Transverse colon (tissue), 4 donors: ENCODE measurements at regions not wholly inside any gene's neighbourhood (a gene's known extent, or its start where the extent isn't known, plus 50 kb on each side); places are given as distances from the start of the nearest gene placed in this dataset.

Experiments used
- DNase-seq: peaks from one replicate; pipeline ENCODE4 v3.0.0-alpha.2; 2019
- H3K27ac ChIP-seq, 4 donors: fragments of 200-600 bp; sonication (generic); 2 replicates each; pipeline ENCODE4 v1.5.1; 2016 to 2018; ENCODE audit warnings: inconsistent platforms in 4 of 4
- H3K27me3 ChIP-seq: fragments of 200-600 bp; sonication (generic); 2 replicates; pipeline ENCODE4 v1.5.1; 2017; ENCODE audit warnings: inconsistent platforms
- H3K36me3 ChIP-seq, 4 donors: fragments of 200-600 bp; sonication (generic); 2 replicates each; pipeline ENCODE4 v1.5.1; 2017 to 2019; ENCODE audit warnings: inconsistent platforms in 4 of 4
- H3K4me1 ChIP-seq, 4 donors: fragments of 200-600 bp; sonication (generic); 2 replicates each; pipeline ENCODE4 v1.5.1; 2017 to 2020; ENCODE audit warnings: inconsistent platforms in 4 of 4
- H3K4me3 ChIP-seq, 4 donors: fragments of 200-600 bp; sonication (generic); 1 replicate in 1 of 4; 2 replicates in 3 of 4; pipeline versions ENCODE4 v1.5.1 to v1.6.1; 2017 to 2019; ENCODE audit warnings: inconsistent platforms in 4 of 4
- H3K9me3 ChIP-seq, 2 donors: fragments of 200-600 bp; sonication (generic); 2 replicates each; pipeline ENCODE4 v1.5.1; 2017 to 2019; ENCODE audit warnings: inconsistent platforms in 2 of 2
- EP300 ChIP-seq: sonication (generic); formaldehyde crosslinking; IDR thresholded peaks from one replicate; pipeline ENCODE4 v1.6.1; 2017; ENCODE audit warnings: antibody characterized with exemption, low read depth
- POLR2A ChIP-seq: fragments of 450-650 bp; IDR thresholded peaks from one replicate; pipeline ENCODE4 v1.6.1; 2016; ENCODE audit warnings: antibody characterized with exemption, mild to moderate bottlenecking, moderate library complexity
- POLR2AphosphoS5 ChIP-seq, 3 donors: sonication (generic); formaldehyde crosslinking; IDR thresholded peaks; one replicate each; pipeline ENCODE4 v1.6.1; 2016; ENCODE audit warnings: antibody characterized with exemption in 3 of 3
- WGBS, 2 donors: methylation state at CpG; one replicate each; pipeline ENCODE4 v1.1.5; 2018; ENCODE audit warnings: low coverage in 1 of 2; 5-methylcytosine and 5-hydroxymethylcytosine counted together
- in situ Hi-C, 4 donors: fragments of 200-750 bp; cut with MboI; loops; one replicate each; pipeline versions ENCODE4 v1.15.0 to v1.15.1; 2017; ENCODE audit warnings: low sequenced_read_pairs in 3 of 4, low pct_ligation_motif_present in 1 of 4, low pct_unique_long_range_greater_than_20kb in 1 of 4
- intact Hi-C: fragments of 100-400 bp; cut with DNase I; formaldehyde crosslinking; loops from one replicate; pipeline ENCODE4 v1.15.1; 2023; ENCODE audit warnings: low total_unique reads
- TF ChIP-seq, protein P1 (sequence below), 5 experiments: fragments of 200-600 bp in 3 of 5; fragments of 450-650 bp in 2 of 5; sonication (generic) in 3 of 5; IDR thresholded peaks; 1 replicate in 2 of 5; 2 replicates in 3 of 5; pipeline ENCODE4 v1.5.1; 2016 to 2017; ENCODE audit warnings: antibody characterized with exemption in 5 of 5, inconsistent platforms in 3 of 5, mild to moderate bottlenecking in 2 of 5, moderate library complexity in 1 of 5

DNA sequence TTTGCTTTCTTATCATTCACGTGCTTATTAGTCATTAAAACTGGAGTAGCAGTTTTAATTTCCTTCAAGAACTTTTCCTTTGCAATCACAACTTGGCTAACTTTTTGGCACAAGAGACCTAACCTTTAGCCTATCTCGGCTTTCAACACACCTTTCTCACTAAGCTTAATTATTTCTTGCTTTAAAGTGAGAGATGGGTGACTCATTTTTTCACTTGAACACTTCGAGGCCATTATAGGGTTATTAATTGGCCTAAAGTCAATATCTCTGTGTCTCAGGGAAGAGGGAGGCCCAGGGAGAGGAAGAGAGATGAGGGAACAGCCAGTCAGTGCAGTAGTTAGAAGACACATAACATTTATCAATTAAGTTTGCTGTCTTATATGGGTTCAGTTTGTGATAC lies 289.8 kb downstream of the RBM43 start:
- peaks cover 0 to 8% (median 2%) of the 10 kb centered on the region in 4 donors for H3K4me1 ChIP-seq
- TF ChIP-seq POLR2A: no peak
- TF ChIP-seq, protein P1, sequence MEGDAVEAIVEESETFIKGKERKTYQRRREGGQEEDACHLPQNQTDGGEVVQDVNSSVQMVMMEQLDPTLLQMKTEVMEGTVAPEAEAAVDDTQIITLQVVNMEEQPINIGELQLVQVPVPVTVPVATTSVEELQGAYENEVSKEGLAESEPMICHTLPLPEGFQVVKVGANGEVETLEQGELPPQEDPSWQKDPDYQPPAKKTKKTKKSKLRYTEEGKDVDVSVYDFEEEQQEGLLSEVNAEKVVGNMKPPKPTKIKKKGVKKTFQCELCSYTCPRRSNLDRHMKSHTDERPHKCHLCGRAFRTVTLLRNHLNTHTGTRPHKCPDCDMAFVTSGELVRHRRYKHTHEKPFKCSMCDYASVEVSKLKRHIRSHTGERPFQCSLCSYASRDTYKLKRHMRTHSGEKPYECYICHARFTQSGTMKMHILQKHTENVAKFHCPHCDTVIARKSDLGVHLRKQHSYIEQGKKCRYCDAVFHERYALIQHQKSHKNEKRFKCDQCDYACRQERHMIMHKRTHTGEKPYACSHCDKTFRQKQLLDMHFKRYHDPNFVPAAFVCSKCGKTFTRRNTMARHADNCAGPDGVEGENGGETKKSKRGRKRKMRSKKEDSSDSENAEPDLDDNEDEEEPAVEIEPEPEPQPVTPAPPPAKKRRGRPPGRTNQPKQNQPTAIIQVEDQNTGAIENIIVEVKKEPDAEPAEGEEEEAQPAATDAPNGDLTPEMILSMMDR (IDR thresholded peaks at IDR 0.05): no peak
- no peak for TF ChIP-seq EP300
- TF ChIP-seq POLR2AphosphoS5 (IDR thresholded peaks at IDR 0.05): no peak
- intact Hi-C loops (no loop called here), in situ Hi-C loops (no loop called here)
- DNase-seq: no peak
- no peak overlapping the region for H3K27ac ChIP-seq
- no peak overlapping the region for H3K4me3 ChIP-seq
- no peaks in the 10 kb centered on the region for H3K36me3 ChIP-seq
- 50 to 57% methylated on average over 1 to 3 of the region's 3 CpGs for WGBS, 2 donors
- no peaks in the 10 kb centered on the region for H3K27me3 ChIP-seq
- no peaks in the 10 kb centered on the region for H3K9me3 ChIP-seq

DNA sequence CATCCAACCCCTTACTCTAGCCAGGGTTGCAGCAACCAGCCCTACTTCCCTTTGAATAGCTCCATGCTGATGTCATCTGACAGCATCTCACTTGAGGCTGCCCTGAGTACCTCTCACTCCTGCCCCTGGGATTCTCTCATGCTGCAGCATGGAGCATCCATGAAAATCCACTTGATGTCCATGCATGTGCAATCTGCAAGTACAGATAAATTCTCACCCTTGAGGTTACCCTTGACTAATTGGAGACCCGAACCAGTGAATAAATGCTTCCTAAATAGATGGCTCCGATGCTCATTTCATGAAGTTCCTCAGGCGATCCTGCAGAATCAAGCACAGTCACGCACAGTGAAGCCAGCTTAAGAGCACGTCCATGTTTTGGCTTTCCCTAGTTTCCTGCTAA lies 298.3 kb downstream of the RBM43 start:
- in situ Hi-C loops: no loop called here
- no peaks in the 10 kb centered on the region for H3K9me3 ChIP-seq
- WGBS, 2 donors: 80 to 91% methylated on average over 5 of the region's 5 CpGs

DNA sequence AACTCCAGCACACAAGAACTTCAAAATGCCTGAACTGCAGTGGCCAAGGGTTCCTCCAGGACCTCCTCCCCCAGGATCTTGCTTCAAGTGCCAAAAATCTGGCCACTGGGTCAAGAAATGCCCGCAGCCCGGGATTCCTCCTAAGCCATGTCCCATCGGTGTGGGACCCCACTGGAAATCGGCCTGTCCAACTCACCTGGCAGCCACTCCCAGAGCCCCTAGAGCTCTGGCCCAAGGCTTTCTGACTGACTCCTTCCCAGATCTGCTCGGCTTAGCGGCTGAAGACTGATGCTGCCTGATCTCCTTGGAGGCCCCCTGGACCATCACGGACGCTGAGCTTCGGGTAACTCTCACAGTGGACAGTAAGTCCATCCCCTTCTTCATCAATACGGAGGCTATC lies 306.4 kb downstream of the RBM43 start:
- no peak overlapping the region for H3K27ac ChIP-seq
- intact Hi-C loops (no loop called here), in situ Hi-C loops (no loop called here)
- H3K4me1 ChIP-seq: no peaks in the 10 kb centered on the region
- WGBS, 2 donors: 77% methylated on average over 10 of the region's 10 CpGs; no CpG with 5 or more reads in 1 of the 2 donors
- DNase-seq: no peak
- no peaks in the 10 kb centered on the region for H3K36me3 ChIP-seq
- no peak for TF ChIP-seq POLR2A
- TF ChIP-seq POLR2AphosphoS5 (IDR thresholded peaks at IDR 0.05): no peak
- TF ChIP-seq EP300: no peak
- TF ChIP-seq, protein P1 (IDR thresholded peaks at IDR 0.05): no peak
- H3K4me3 ChIP-seq: no peak overlapping the region
- no peaks in the 10 kb centered on the region for H3K27me3 ChIP-seq
- H3K9me3 ChIP-seq: no peaks in the 10 kb centered on the region

More for the DNA sequence above, 298.3 kb downstream of the RBM43 start:
- Histone ChIP-seq H3K4me1 (no peaks in the 10 kb centered on the region), H3K27me3 (no peaks in the 10 kb centered on the region), H3K4me3 (no peak overlapping the region), H3K27ac (no peak overlapping the region), H3K36me3 (no peaks in the 10 kb centered on the region)
- TF ChIP-seq POLR2AphosphoS5 (IDR thresholded peaks at IDR 0.05) (no peak), POLR2A (no peak)
- TF ChIP-seq, protein P1 (IDR thresholded peaks at IDR 0.05): no peak
- intact Hi-C loops: no loop called here
- no peak for DNase-seq

DNA sequence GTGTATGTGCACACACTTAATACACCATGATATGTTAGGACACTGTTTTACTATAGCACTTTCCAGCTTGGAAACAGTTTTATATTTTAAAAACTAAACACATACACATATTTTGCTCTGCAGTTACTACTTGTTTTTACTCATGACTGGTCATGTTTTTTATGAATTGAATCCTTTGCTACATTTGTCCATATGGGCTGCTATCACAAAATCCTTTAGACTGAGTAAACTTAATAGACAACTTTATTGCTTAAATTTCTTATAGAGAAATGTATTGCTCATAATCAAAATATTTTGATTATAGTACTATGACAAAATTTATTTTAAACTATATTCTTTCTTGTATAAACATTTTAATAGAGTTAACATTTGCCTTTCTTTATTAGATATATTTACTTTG lies 314.8 kb downstream of the RBM43 start:
- Histone ChIP-seq H3K9me3 (peaks cover 0 to 3% of the 10 kb centered on the region in 2 donors), H3K27me3 (no peaks in the 10 kb centered on the region), H3K4me3 (no peak overlapping the region), H3K27ac (no peak overlapping the region), H3K36me3 (no peaks in the 10 kb centered on the region), H3K4me1 (no peaks in the 10 kb centered on the region)
- in situ Hi-C loops: no loop called here
- intact Hi-C loops: no loop called here
- no peak for DNase-seq
- TF ChIP-seq, protein P1 (IDR thresholded peaks at IDR 0.05): no peak
- TF ChIP-seq POLR2AphosphoS5 (IDR thresholded peaks at IDR 0.05) (no peak), EP300 (no peak), POLR2A (no peak)
